ENCODE measurements at regions not wholly inside any gene's neighbourhood (a gene's known extent, or its start where the extent isn't known, plus 50 kb on each side); places are given as distances from the start of the nearest gene placed in this dataset.

- Mint-ChIP-seq H3K4me3 (ENCODE audit: unreplicated experiment) (no peak overlapping the region), H3K4me1 (ENCODE audit: unreplicated experiment) (peaks cover 4% of the 10 kb centered on the region), H3K36me3 (ENCODE audit: low read depth, unreplicated experiment) (no peaks in the 10 kb centered on the region), H3K27me3 (ENCODE audit: unreplicated experiment) (peaks cover 5% of the 10 kb centered on the region), H3K27ac (ENCODE audit: unreplicated experiment) (no peak overlapping the region), H3K9me3 (ENCODE audit: unreplicated experiment) (no peaks in the 10 kb centered on the region)
- no peak for DNase-seq (ENCODE audit: low spot score)
- TF ChIP-seq, protein P1, sequence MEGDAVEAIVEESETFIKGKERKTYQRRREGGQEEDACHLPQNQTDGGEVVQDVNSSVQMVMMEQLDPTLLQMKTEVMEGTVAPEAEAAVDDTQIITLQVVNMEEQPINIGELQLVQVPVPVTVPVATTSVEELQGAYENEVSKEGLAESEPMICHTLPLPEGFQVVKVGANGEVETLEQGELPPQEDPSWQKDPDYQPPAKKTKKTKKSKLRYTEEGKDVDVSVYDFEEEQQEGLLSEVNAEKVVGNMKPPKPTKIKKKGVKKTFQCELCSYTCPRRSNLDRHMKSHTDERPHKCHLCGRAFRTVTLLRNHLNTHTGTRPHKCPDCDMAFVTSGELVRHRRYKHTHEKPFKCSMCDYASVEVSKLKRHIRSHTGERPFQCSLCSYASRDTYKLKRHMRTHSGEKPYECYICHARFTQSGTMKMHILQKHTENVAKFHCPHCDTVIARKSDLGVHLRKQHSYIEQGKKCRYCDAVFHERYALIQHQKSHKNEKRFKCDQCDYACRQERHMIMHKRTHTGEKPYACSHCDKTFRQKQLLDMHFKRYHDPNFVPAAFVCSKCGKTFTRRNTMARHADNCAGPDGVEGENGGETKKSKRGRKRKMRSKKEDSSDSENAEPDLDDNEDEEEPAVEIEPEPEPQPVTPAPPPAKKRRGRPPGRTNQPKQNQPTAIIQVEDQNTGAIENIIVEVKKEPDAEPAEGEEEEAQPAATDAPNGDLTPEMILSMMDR (IDR thresholded peaks at IDR 0.05; ENCODE audit: unreplicated experiment): no peak
Measured at GRCh38 chr17:5826384-5826783, 242.1 kb upstream of the NLRP1 start.

- peaks cover 4% of the 10 kb centered on the region for H3K4me1 Mint-ChIP-seq (ENCODE audit: unreplicated experiment)
- H3K36me3 Mint-ChIP-seq (ENCODE audit: low read depth, unreplicated experiment): no peaks in the 10 kb centered on the region
- no peak overlapping the region for H3K4me3 Mint-ChIP-seq (ENCODE audit: unreplicated experiment)
- H3K27ac Mint-ChIP-seq (ENCODE audit: unreplicated experiment): no peak overlapping the region
- no peak for DNase-seq (ENCODE audit: low spot score)
- no peaks in the 10 kb centered on the region for H3K27me3 Mint-ChIP-seq (ENCODE audit: unreplicated experiment)
- no peaks in the 10 kb centered on the region for H3K9me3 Mint-ChIP-seq (ENCODE audit: unreplicated experiment)
- TF ChIP-seq, protein P1 (IDR thresholded peaks at IDR 0.05; ENCODE audit: unreplicated experiment): no peak
Measured at GRCh38 chr17:5830921-5831320, 239.3 kb upstream of the WSCD1 start.

- H3K36me3 Mint-ChIP-seq (ENCODE audit: low read depth, unreplicated experiment): no peaks in the 10 kb centered on the region
- peaks cover 4% of the 10 kb centered on the region for H3K4me1 Mint-ChIP-seq (ENCODE audit: unreplicated experiment)
- H3K27ac Mint-ChIP-seq (ENCODE audit: unreplicated experiment): peak overlapping the region; percentile 96
- H3K9me3 Mint-ChIP-seq (ENCODE audit: unreplicated experiment): no peaks in the 10 kb centered on the region
- TF ChIP-seq, protein P1 (IDR thresholded peaks at IDR 0.05; ENCODE audit: unreplicated experiment): no peak
- no peak overlapping the region for H3K4me3 Mint-ChIP-seq (ENCODE audit: unreplicated experiment)
- DNase-seq (ENCODE audit: low spot score): no peak
- no peaks in the 10 kb centered on the region for H3K27me3 Mint-ChIP-seq (ENCODE audit: unreplicated experiment)
Measured at GRCh38 chr17:5832886-5833285, 237.3 kb upstream of the WSCD1 start.

DNA sequence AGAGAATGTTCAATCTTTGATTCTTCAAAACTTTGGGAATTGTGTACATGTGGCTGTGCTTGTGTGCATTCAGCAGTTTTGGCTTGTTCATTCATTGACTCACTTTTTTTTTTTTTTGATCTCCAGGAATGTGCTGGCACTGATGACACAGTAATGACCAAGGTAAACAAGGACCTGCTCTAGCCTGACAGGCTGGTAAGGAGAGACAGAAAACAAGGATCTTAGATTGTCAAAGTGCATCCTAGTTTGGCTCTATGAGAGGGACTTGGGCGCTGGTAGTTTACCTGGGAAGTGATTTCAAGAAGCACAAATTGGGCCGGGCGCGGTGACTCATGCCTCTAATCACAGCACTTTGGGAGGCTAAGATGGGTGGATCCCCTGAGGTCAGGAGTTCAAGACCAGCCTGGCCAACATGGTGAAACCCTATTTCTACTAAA lies 233.1 kb upstream of the WSCD1 start:
- H3K4me3 Mint-ChIP-seq (ENCODE audit: unreplicated experiment): no peak overlapping the region
- no peaks in the 10 kb centered on the region for H3K27me3 Mint-ChIP-seq (ENCODE audit: unreplicated experiment)
- peaks cover 11% of the 10 kb centered on the region for H3K4me1 Mint-ChIP-seq (ENCODE audit: unreplicated experiment)
- DNase-seq (ENCODE audit: low spot score): no peak
- no peaks in the 10 kb centered on the region for H3K36me3 Mint-ChIP-seq (ENCODE audit: low read depth, unreplicated experiment)
- TF ChIP-seq, protein P1 (IDR thresholded peaks at IDR 0.05; ENCODE audit: unreplicated experiment): no peak
- no peaks in the 10 kb centered on the region for H3K9me3 Mint-ChIP-seq (ENCODE audit: unreplicated experiment)
- H3K27ac Mint-ChIP-seq (ENCODE audit: unreplicated experiment): no peak overlapping the region

DNA sequence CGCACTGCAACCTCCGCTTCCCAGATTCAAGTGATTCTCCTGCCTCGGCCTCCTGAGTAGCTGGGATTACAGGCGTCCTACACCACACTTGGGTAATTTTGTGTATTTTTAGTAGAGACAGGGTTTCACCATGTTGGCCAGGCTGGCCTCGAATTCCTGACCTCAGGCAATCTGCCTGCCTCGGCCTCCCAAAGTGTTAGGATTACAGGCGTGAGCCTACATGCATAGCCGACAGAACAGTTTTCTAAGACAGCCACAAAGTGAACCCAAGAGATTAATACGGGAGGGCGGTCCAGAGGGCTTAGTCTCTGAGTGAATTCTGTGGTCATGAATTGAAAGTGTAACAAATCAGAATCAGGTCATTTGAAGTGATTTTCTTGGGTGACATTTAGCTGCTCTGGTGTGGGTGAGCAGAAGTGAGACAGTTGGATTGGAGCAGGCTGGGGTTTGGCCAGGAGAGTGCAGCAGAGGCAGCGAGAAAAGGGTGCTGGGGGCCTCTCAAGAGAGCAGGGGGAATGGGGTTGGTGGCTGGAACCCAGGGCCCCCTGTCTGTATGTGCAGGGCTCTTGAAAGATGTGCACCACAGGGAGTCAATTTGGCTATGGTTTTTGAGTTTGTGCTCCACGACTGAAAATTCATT lies 231.4 kb upstream of the WSCD1 start:
- no peaks in the 10 kb centered on the region for H3K27me3 Mint-ChIP-seq (ENCODE audit: unreplicated experiment)
- no peak overlapping the region for H3K4me3 Mint-ChIP-seq (ENCODE audit: unreplicated experiment)
- H3K9me3 Mint-ChIP-seq (ENCODE audit: unreplicated experiment): no peaks in the 10 kb centered on the region
- H3K36me3 Mint-ChIP-seq (ENCODE audit: low read depth, unreplicated experiment): no peaks in the 10 kb centered on the region
- H3K4me1 Mint-ChIP-seq (ENCODE audit: unreplicated experiment): peaks cover 7% of the 10 kb centered on the region
- DNase-seq (ENCODE audit: low spot score): peak; percentile 24
- TF ChIP-seq, protein P1 (IDR thresholded peaks at IDR 0.05; ENCODE audit: unreplicated experiment): no peak
- H3K27ac Mint-ChIP-seq (ENCODE audit: unreplicated experiment): peak overlapping the region; percentile 68

Data from endothelial cell (in vitro differentiated cells).